WTC11 (cell line): ENCODE measurements at regions not wholly inside any gene's neighbourhood (a gene's known extent, or its start where the extent isn't known, plus 50 kb on each side); places are given as distances from the start of the nearest gene placed in this dataset.

Source experiments
- ATAC-seq: fragments of 200-7000 bp; cut with Tn5 transposase; 2 replicates; pipeline ENCODE4 v1.10.0; 2021; ENCODE audit warnings: mild to moderate bottlenecking, moderate library complexity
- CTCF ChIA-PET: fragments of 300-600 bp; sonication (Branson Sonifier 250); formaldehyde crosslinking; loops from one replicate; lab custom pipeline; 2021; ENCODE audit warnings: antibody characterized with exemption; lab: Charles Lee
- POLR2A ChIA-PET: fragments of 350-600 bp; sonication (Branson Sonifier 250); formaldehyde crosslinking; loops from one replicate; lab custom pipeline; 2021; ENCODE audit warnings: antibody characterized with exemption; lab: Charles Lee
- DNase-seq: peaks from one replicate; pipeline ENCODE4 v3.0.0; 2021; ENCODE audit warnings: low spot score
- H3K27ac Mint-ChIP-seq: 2 replicates; pipeline ENCODE4 v1.8.0; 2021; ENCODE audit warnings: mixed read lengths
- H3K27me3 Mint-ChIP-seq: 2 replicates; pipeline ENCODE4 v1.8.0; 2021; ENCODE audit warnings: low read depth, mild to moderate bottlenecking, moderate library complexity, mixed read lengths
- H3K36me3 Mint-ChIP-seq: 2 replicates; pipeline ENCODE4 v1.8.0; 2021; ENCODE audit warnings: mixed read lengths
- H3K4me1 Mint-ChIP-seq: 2 replicates; pipeline ENCODE4 v1.8.0; 2022; ENCODE audit warnings: mixed read lengths
- H3K4me3 Mint-ChIP-seq: 2 replicates; pipeline ENCODE4 v1.8.0; 2021; ENCODE audit warnings: mild to moderate bottlenecking, moderate library complexity, mixed read lengths
- H3K9me3 Mint-ChIP-seq: 2 replicates; pipeline ENCODE4 v1.8.0; 2021; ENCODE audit warnings: mixed read lengths
- ARID4B ChIP-seq: sonication (generic); formaldehyde crosslinking; IDR thresholded peaks from 2 replicates; pipeline ENCODE4 v1.8.0; 2023; ENCODE audit warnings: missing genetic modification reagents, mild to moderate bottlenecking, borderline replicate concordance
- CDX4 ChIP-seq: fragments of 250-450 bp; sonication (Bioruptor Pico); IDR thresholded peaks from 2 replicates; pipeline ENCODE4 v1.9.0; 2021; ENCODE audit warnings: moderate library complexity, mild to moderate bottlenecking, inconsistent platforms, borderline replicate concordance
- ESRRA ChIP-seq: sonication (generic); formaldehyde crosslinking; IDR thresholded peaks from 2 replicates; pipeline ENCODE4 v1.8.1; 2022; ENCODE audit warnings: mild to moderate bottlenecking, missing genetic modification reagents, borderline replicate concordance
- ETV6 ChIP-seq: sonication (generic); formaldehyde crosslinking; IDR thresholded peaks from 2 replicates; pipeline ENCODE4 v1.8.1; 2022; ENCODE audit warnings: mild to moderate bottlenecking, missing genetic modification reagents
- HMGXB4 ChIP-seq: sonication (generic); formaldehyde crosslinking; IDR thresholded peaks from 2 replicates; pipeline ENCODE4 v1.8.1; 2023; ENCODE audit warnings: mild to moderate bottlenecking, moderate library complexity, missing genetic modification reagents
- IRF1 ChIP-seq: sonication (generic); formaldehyde crosslinking; IDR thresholded peaks from 2 replicates; pipeline ENCODE4 v1.8.0; 2023; ENCODE audit warnings: missing genetic modification reagents
- MXD4 ChIP-seq: fragments of 250-450 bp; sonication (Bioruptor Pico); IDR thresholded peaks from 2 replicates; pipeline ENCODE4 v1.8.0; 2021; ENCODE audit warnings: mild to moderate bottlenecking, moderate library complexity, borderline replicate concordance
- MYBL2 ChIP-seq: sonication (generic); formaldehyde crosslinking; IDR thresholded peaks from 2 replicates; pipeline ENCODE4 v1.8.1; 2023; ENCODE audit warnings: mild to moderate bottlenecking, moderate library complexity, missing genetic modification reagents
- NR3C1 ChIP-seq: sonication (generic); formaldehyde crosslinking; conservative IDR thresholded peaks from 2 replicates; pipeline ENCODE4 v1.8.1; 2023; ENCODE audit warnings: low read depth, mild to moderate bottlenecking, missing genetic modification reagents
- OVOL2 ChIP-seq: fragments of 250-450 bp; sonication (Bioruptor Pico); IDR thresholded peaks from 2 replicates; pipeline ENCODE4 v1.9.0; 2021; ENCODE audit warnings: mild to moderate bottlenecking, borderline replicate concordance
- PREB ChIP-seq: sonication (generic); formaldehyde crosslinking; IDR thresholded peaks from 2 replicates; pipeline ENCODE4 v1.8.1; 2022; ENCODE audit warnings: mild to moderate bottlenecking, missing genetic modification reagents, moderate library complexity, borderline replicate concordance
- PRRX2 ChIP-seq: fragments of 250-450 bp; sonication (Bioruptor Pico); IDR thresholded peaks from 2 replicates; pipeline ENCODE4 v1.8.0; 2021; ENCODE audit warnings: mild to moderate bottlenecking
- SP1 ChIP-seq: sonication (generic); formaldehyde crosslinking; conservative IDR thresholded peaks from 2 replicates; pipeline ENCODE4 v1.8.1; 2022; ENCODE audit warnings: missing genetic modification reagents
- TCF7 ChIP-seq: sonication (generic); formaldehyde crosslinking; IDR thresholded peaks from 2 replicates; pipeline ENCODE4 v1.8.0; 2022; ENCODE audit warnings: mild to moderate bottlenecking, low read depth, missing genetic modification reagents, moderate library complexity
- ZBTB21 ChIP-seq: sonication (generic); formaldehyde crosslinking; IDR thresholded peaks from 2 replicates; pipeline ENCODE4 v1.8.1; 2023; ENCODE audit warnings: mild to moderate bottlenecking, missing genetic modification reagents, borderline replicate concordance
- ZMAT4 ChIP-seq: fragments of 250-450 bp; sonication (Bioruptor Pico); IDR thresholded peaks from 2 replicates; pipeline ENCODE4 v1.9.0; 2021; ENCODE audit warnings: mild to moderate bottlenecking
- ZNF281 ChIP-seq: sonication (generic); formaldehyde crosslinking; IDR thresholded peaks from 2 replicates; pipeline ENCODE4 v1.8.0; 2023; ENCODE audit warnings: mild to moderate bottlenecking, missing genetic modification reagents
- ZNF423 ChIP-seq: fragments of 250-450 bp; sonication (Bioruptor Pico); IDR thresholded peaks from 2 replicates; pipeline ENCODE4 v2.1.2; 2022; ENCODE audit warnings: mild to moderate bottlenecking, moderate library complexity

GRCh38 chr12:83856803-83857202, 1055.8 kb downstream of the SLC6A15 start:
- Mint-ChIP-seq H3K27me3 (no peaks in the 10 kb centered on the region), H3K9me3 (peaks cover 46% of the 10 kb centered on the region), H3K4me3 (no peak overlapping the region), H3K27ac (no peak overlapping the region), H3K36me3 (peaks cover 20% of the 10 kb centered on the region), H3K4me1 (peaks cover 6% of the 10 kb centered on the region)
- ChIA-PET POLR2A (no interaction called here), CTCF (no interaction called here)
- ATAC-seq (no peak), DNase-seq (no peak)
- TF ChIP-seq MYBL2 = no peak
- TF ChIP-seq ZNF423 (CRISPR knock-in tag) = no peak
- TF ChIP-seq ZBTB21 (CRISPR knock-in tag) = no peak
- no peak for TF ChIP-seq ZNF281 (CRISPR knock-in tag)
- TF ChIP-seq OVOL2 (CRISPR knock-in tag) = no peak
- no peak for TF ChIP-seq HMGXB4 (CRISPR knock-in tag)
- TF ChIP-seq ESRRA (CRISPR knock-in tag) = no peak
- no peak for TF ChIP-seq PREB (CRISPR knock-in tag)
- TF ChIP-seq NR3C1 (CRISPR knock-in tag) = no peak
- TF ChIP-seq PRRX2 (CRISPR knock-in tag) = no peak
- TF ChIP-seq CDX4 (CRISPR knock-in tag) = no peak
- no peak for TF ChIP-seq ETV6 (CRISPR knock-in tag)
- TF ChIP-seq TCF7 (CRISPR knock-in tag) = no peak
- no peak for TF ChIP-seq IRF1 (CRISPR knock-in tag)
- TF ChIP-seq ZMAT4 (CRISPR knock-in tag) = no peak
- TF ChIP-seq SP1 (CRISPR knock-in tag) = no peak
- no peak for TF ChIP-seq MXD4 (CRISPR knock-in tag)
- TF ChIP-seq ARID4B = no peak
